ENCODE measurements at regions not wholly inside any gene's neighbourhood (a gene's known extent, or its start where the extent isn't known, plus 50 kb on each side); places are given as distances from the start of the nearest gene placed in this dataset.

DNA sequence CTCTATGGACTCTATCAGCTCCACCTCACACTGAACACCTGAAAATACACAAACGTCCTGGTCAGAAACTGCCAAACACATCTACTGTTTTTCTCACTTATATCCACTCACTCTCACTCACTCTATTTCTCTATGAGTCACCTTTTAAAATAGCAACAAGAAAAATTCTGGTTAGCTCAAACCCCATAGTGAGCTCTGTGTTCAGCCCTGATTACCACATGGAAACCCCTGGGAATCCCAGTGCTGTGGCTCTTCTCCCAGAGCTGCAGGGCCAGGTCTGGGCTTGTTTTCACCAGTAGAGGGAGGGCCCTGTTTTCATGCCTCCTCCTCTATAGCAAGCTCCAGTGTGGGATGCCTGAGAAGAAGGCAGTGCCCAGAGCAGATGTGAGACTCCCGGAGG is 1126.1 kb downstream of the TMEM121 start:
- TF ChIP-seq EGR1 (IDR thresholded peaks at IDR 0.05): no peak
- no peak for TF ChIP-seq YY1 (IDR thresholded peaks at IDR 0.05; ENCODE audit: low read depth)
- TF ChIP-seq, protein P1, sequence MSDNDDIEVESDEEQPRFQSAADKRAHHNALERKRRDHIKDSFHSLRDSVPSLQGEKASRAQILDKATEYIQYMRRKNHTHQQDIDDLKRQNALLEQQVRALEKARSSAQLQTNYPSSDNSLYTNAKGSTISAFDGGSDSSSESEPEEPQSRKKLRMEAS (IDR thresholded peaks at IDR 0.05): no peak
- no peak for TF ChIP-seq ZBTB7A (IDR thresholded peaks at IDR 0.05; ENCODE audit: low read depth)
- TF ChIP-seq TAF1 (IDR thresholded peaks at IDR 0.05; ENCODE audit: low read depth): no peak
- no peak for TF ChIP-seq TEAD4 (IDR thresholded peaks at IDR 0.05)
- TF ChIP-seq FOXM1 (IDR thresholded peaks at IDR 0.05; ENCODE audit: borderline replicate concordance, low read depth): no peak
- no peak for TF ChIP-seq TCF12 (IDR thresholded peaks at IDR 0.05; ENCODE audit: low read depth)
- no peak for TF ChIP-seq CEBPB (IDR thresholded peaks at IDR 0.05)
- TF ChIP-seq, protein P2, sequence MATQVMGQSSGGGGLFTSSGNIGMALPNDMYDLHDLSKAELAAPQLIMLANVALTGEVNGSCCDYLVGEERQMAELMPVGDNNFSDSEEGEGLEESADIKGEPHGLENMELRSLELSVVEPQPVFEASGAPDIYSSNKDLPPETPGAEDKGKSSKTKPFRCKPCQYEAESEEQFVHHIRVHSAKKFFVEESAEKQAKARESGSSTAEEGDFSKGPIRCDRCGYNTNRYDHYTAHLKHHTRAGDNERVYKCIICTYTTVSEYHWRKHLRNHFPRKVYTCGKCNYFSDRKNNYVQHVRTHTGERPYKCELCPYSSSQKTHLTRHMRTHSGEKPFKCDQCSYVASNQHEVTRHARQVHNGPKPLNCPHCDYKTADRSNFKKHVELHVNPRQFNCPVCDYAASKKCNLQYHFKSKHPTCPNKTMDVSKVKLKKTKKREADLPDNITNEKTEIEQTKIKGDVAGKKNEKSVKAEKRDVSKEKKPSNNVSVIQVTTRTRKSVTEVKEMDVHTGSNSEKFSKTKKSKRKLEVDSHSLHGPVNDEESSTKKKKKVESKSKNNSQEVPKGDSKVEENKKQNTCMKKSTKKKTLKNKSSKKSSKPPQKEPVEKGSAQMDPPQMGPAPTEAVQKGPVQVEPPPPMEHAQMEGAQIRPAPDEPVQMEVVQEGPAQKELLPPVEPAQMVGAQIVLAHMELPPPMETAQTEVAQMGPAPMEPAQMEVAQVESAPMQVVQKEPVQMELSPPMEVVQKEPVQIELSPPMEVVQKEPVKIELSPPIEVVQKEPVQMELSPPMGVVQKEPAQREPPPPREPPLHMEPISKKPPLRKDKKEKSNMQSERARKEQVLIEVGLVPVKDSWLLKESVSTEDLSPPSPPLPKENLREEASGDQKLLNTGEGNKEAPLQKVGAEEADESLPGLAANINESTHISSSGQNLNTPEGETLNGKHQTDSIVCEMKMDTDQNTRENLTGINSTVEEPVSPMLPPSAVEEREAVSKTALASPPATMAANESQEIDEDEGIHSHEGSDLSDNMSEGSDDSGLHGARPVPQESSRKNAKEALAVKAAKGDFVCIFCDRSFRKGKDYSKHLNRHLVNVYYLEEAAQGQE (IDR thresholded peaks at IDR 0.05; ENCODE audit: low read depth): no peak
- no peak for TF ChIP-seq NFIC (IDR thresholded peaks at IDR 0.05)
- TF ChIP-seq RAD21 (IDR thresholded peaks at IDR 0.05; ENCODE audit: low read depth): no peak
- TF ChIP-seq, protein P3, sequence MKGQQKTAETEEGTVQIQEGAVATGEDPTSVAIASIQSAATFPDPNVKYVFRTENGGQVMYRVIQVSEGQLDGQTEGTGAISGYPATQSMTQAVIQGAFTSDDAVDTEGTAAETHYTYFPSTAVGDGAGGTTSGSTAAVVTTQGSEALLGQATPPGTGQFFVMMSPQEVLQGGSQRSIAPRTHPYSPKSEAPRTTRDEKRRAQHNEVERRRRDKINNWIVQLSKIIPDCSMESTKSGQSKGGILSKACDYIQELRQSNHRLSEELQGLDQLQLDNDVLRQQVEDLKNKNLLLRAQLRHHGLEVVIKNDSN (IDR thresholded peaks at IDR 0.05): no peak
- no peak for TF ChIP-seq CREB1 (IDR thresholded peaks at IDR 0.05; ENCODE audit: low read depth)
- no peak for TF ChIP-seq EP300 (IDR thresholded peaks at IDR 0.05; ENCODE audit: borderline replicate concordance)

GRCh38 chr14:106657460-106657859 is 1131.1 kb downstream of the TMEM121 start:
- TF ChIP-seq EP300 (IDR thresholded peaks at IDR 0.05; ENCODE audit: borderline replicate concordance) (no peak), NFIC (IDR thresholded peaks at IDR 0.05) (no peak), FOXM1 (IDR thresholded peaks at IDR 0.05; ENCODE audit: borderline replicate concordance, low read depth) (no peak), RAD21 (IDR thresholded peaks at IDR 0.05; ENCODE audit: low read depth) (no peak), YY1 (IDR thresholded peaks at IDR 0.05; ENCODE audit: low read depth) (no peak), ZBTB7A (IDR thresholded peaks at IDR 0.05; ENCODE audit: low read depth) (no peak), TAF1 (IDR thresholded peaks at IDR 0.05; ENCODE audit: low read depth) (no peak), CEBPB (IDR thresholded peaks at IDR 0.05) (no peak)
- TF ChIP-seq, protein P2 (IDR thresholded peaks at IDR 0.05; ENCODE audit: low read depth): no peak
- TF ChIP-seq, protein P3 (IDR thresholded peaks at IDR 0.05): no peak
- TF ChIP-seq, protein P1 (IDR thresholded peaks at IDR 0.05): no peak

DNA sequence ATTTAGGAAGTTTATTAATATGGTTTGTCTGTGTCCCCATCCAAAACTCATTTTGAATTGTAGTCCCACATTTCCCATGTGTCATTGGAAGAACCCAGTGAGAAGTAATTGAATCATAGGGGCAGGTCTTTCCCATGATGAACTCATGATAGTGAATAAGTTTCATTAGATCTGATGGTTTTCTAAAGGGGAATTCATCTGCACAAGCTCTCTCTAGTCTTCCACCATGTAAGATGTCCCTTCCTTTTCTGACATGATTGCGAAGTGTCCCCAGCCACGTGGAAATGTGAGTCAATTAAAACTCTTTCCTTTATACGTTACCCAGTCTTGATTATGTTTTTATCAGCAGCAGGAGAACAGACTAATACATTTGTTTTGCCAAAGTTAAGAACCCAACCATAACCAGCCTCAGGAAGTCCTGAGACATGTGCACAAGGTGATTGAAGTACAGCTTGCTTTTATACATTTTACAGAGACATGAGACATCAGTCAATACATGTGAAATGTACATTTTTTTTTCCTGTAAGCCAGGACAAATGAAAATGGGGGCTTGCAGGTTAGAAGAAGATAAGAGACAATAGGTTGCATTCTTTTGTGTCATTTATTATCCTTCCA is 1136.7 kb downstream of the TMEM121 start:
- TF ChIP-seq, protein P2 (IDR thresholded peaks at IDR 0.05; ENCODE audit: low read depth): no peak

- TF ChIP-seq EP300 (IDR thresholded peaks at IDR 0.05; ENCODE audit: borderline replicate concordance) (no peak), YY1 (IDR thresholded peaks at IDR 0.05; ENCODE audit: low read depth) (no peak), CREB1 (IDR thresholded peaks at IDR 0.05; ENCODE audit: low read depth) (no peak), TCF12 (IDR thresholded peaks at IDR 0.05; ENCODE audit: low read depth) (no peak), EGR1 (IDR thresholded peaks at IDR 0.05) (no peak), RAD21 (IDR thresholded peaks at IDR 0.05; ENCODE audit: low read depth) (no peak), NFIC (IDR thresholded peaks at IDR 0.05) (no peak), FOXM1 (IDR thresholded peaks at IDR 0.05; ENCODE audit: borderline replicate concordance, low read depth) (no peak)
- TF ChIP-seq, protein P3 (IDR thresholded peaks at IDR 0.05): no peak
- TF ChIP-seq, protein P2 (IDR thresholded peaks at IDR 0.05; ENCODE audit: low read depth): no peak
These were observed 1139.4 kb downstream of the TMEM121 start for GRCh38 chr14:106665814-106666213.
